NAMALWA (cell line): ENCODE measurements at regions not wholly inside any gene's neighbourhood (a gene's known extent, or its start where the extent isn't known, plus 50 kb on each side); places are given as distances from the start of the nearest gene placed in this dataset.
"Not testable (repeated sequence)": the region's sequence is repeated elsewhere in the genome, so short reads cannot be mapped to it uniquely, and the experiment has no call there.

Source experiments
- DNase-seq: peaks from one replicate; pipeline ENCODE4 v3.0.0-alpha.2; 2015; ENCODE audit warnings: low spot score

- DNase-seq: not testable (repeated sequence)
These were observed 106.0 kb downstream of the SPATA18 start for GRCh38 chr4:52157071-52157470.

GRCh38 chr4:52157641-52158316, 106.7 kb downstream of the SPATA18 start:
- DNase-seq: no peak

- DNase-seq: no peak
These were observed 109.8 kb downstream of the SPATA18 start for GRCh38 chr4:52160859-52161258.

GRCh38 chr4:52164116-52164515, 113.0 kb downstream of the SPATA18 start:
- DNase-seq: no peak

- DNase-seq: no peak
These were observed 121.1 kb downstream of the SPATA18 start for GRCh38 chr4:52172166-52172565.

GRCh38 chr4:52173470-52174045, 122.5 kb downstream of the SPATA18 start:
- no peak for DNase-seq

GRCh38 chr4:52187603-52188002, 136.5 kb downstream of the SPATA18 start:
- no peak for DNase-seq

GRCh38 chr4:52192001-52192400, 140.9 kb downstream of the SPATA18 start:
- DNase-seq: no peak

GRCh38 chr4:52192721-52193135, 141.6 kb downstream of the SPATA18 start:
- DNase-seq: no peak

- no peak for DNase-seq
These were observed 144.8 kb downstream of the SPATA18 start for GRCh38 chr4:52195869-52196268.

- DNase-seq: no peak
These were observed 145.6 kb downstream of the SPATA18 start for GRCh38 chr4:52196606-52197130.

- DNase-seq: no peak
These were observed 146.2 kb downstream of the SPATA18 start for GRCh38 chr4:52197306-52197705.

GRCh38 chr4:52198294-52198693, 147.2 kb downstream of the SPATA18 start:
- DNase-seq: no peak

- DNase-seq: no peak
These were observed 148.7 kb downstream of the SPATA18 start for GRCh38 chr4:52199574-52200338.

- DNase-seq: no peak
These were observed 149.2 kb downstream of the SPATA18 start for GRCh38 chr4:52200339-52200725.

GRCh38 chr4:52201715-52202114, 150.6 kb downstream of the SPATA18 start:
- DNase-seq: no peak

GRCh38 chr4:52202251-52202779, 151.2 kb downstream of the SPATA18 start:
- no peak for DNase-seq

GRCh38 chr4:52202931-52203330, 151.8 kb downstream of the SPATA18 start:
- DNase-seq: no peak

GRCh38 chr4:52203351-52203750, 152.2 kb downstream of the SPATA18 start:
- DNase-seq: no peak

GRCh38 chr4:52204921-52205320, 153.8 kb downstream of the SPATA18 start:
- no peak for DNase-seq

GRCh38 chr4:52207146-52207545, 156.0 kb downstream of the SPATA18 start:
- not testable (repeated sequence) for DNase-seq

GRCh38 chr4:52212702-52213101, 161.6 kb downstream of the SPATA18 start:
- DNase-seq: no peak

GRCh38 chr4:52231526-52231925, 180.4 kb downstream of the SPATA18 start:
- DNase-seq: no peak
